GM12875 (cell line): ENCODE measurements at regions not wholly inside any gene's neighbourhood (a gene's known extent, or its start where the extent isn't known, plus 50 kb on each side); places are given as distances from the start of the nearest gene placed in this dataset.

Experiments
- H3K4me3 ChIP-seq: one replicate; pipeline ENCODE4 v1.5.1; 2011; ENCODE audit warnings: low read depth, low read length, control low read depth
- TF ChIP-seq, protein P1 (sequence below): IDR thresholded peaks from 2 replicates; pipeline ENCODE4 v1.5.1; 2011; ENCODE audit warnings: low read depth, mild to moderate bottlenecking, control low read depth, inconsistent platforms, low read length, moderate library complexity, borderline replicate concordance; ENCODE audit not compliant: insufficient read depth

GRCh38 chr14:30482276-30482675, 76.7 kb upstream of the G2E3 start:
- TF ChIP-seq, protein P1, sequence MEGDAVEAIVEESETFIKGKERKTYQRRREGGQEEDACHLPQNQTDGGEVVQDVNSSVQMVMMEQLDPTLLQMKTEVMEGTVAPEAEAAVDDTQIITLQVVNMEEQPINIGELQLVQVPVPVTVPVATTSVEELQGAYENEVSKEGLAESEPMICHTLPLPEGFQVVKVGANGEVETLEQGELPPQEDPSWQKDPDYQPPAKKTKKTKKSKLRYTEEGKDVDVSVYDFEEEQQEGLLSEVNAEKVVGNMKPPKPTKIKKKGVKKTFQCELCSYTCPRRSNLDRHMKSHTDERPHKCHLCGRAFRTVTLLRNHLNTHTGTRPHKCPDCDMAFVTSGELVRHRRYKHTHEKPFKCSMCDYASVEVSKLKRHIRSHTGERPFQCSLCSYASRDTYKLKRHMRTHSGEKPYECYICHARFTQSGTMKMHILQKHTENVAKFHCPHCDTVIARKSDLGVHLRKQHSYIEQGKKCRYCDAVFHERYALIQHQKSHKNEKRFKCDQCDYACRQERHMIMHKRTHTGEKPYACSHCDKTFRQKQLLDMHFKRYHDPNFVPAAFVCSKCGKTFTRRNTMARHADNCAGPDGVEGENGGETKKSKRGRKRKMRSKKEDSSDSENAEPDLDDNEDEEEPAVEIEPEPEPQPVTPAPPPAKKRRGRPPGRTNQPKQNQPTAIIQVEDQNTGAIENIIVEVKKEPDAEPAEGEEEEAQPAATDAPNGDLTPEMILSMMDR = no peak
- no peak overlapping the region for H3K4me3 ChIP-seq

GRCh38 chr14:30484201-30484600, 74.8 kb upstream of the G2E3 start:
- no peak overlapping the region for H3K4me3 ChIP-seq
- TF ChIP-seq, protein P1 = no peak

DNA sequence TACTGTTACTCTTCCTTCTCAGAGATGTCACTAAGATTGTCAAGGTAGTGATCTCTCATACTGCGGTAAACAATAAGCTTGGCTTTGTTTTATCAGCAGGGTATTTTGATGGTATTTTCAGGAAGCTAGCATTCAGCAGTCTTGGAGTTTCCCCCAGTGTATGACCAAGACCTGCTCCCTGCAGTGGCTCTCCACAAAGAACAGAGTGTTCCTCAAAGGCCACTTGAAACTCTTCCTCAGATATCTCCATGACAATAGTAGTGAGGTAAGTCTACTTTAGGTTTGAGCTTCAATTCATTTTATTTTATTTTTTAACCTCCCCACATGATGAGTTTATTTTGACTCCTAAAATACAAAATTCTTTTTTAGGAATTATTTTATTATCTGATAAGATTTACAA, 74.0 kb upstream of the G2E3 start:
- TF ChIP-seq, protein P1 = no peak
- no peak overlapping the region for H3K4me3 ChIP-seq

- no peak overlapping the region for H3K4me3 ChIP-seq
- TF ChIP-seq, protein P1 = no peak
Observed at GRCh38 chr14:30496852-30497251, 62.1 kb upstream of the G2E3 start.

DNA sequence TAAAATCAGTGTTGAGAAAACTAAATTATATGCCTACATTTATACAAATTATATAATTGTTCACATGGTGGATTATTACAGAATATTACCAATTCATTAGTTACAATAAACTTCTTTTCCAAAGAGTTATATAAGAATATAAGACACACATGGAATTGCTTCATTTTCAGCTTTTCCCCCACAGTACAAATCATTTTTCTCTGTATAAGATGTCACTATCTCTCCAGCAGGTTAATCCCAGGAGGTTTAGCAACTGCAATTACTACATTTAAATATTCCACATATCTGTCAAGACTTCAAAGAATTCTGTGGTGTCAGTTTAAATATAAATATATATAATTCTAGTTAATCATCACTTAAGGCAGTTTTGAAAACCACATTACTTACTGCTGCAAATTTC, 59.6 kb upstream of the G2E3 start:
- TF ChIP-seq, protein P1 = no peak
- no peak overlapping the region for H3K4me3 ChIP-seq

DNA sequence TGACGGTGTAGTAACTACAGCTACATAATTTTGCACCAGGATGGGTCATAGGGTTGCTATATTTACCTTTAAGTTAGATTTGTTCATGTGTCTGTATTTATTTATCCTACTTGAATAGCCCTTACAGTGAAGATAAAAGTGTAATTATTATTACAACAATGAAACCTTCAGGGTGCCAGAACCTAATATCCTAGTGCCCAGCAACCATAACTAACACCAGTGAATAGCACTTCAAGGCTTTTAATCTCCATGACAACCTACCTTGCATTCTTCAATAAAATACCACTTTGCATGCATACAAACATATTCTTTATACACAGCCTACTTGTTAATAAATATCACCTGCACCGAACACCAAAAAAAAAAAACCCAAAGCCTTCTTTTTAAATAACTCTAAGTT, 58.7 kb upstream of the G2E3 start:
- TF ChIP-seq, protein P1 = no peak
- H3K4me3 ChIP-seq = no peak overlapping the region

DNA sequence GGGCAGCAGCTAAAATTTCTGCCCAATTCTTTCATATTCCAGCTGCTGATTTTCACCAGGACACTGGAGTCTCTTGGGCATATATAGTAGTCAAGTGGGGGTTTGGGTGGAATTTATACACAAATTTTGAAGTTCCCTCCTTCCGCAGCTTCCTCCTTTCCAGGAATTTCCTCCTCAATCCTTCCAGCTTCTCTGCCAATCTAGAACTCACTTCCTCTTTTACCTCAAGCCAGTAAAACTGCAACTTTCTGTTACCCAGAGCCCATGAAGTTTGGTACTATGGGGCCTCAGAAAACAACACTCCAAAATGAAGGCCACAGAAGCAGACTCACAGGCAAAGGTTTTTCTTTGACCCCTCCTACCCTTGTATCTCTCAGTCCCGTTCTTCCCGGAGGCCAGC, 51.7 kb upstream of the G2E3 start:
- TF ChIP-seq, protein P1 = no peak
- no peak overlapping the region for H3K4me3 ChIP-seq
